Gastroesophageal sphincter (tissue), 4 donors: ENCODE measurements at regions not wholly inside any gene's neighbourhood (a gene's known extent, or its start where the extent isn't known, plus 50 kb on each side); places are given as distances from the start of the nearest gene placed in this dataset.

Source experiments
- ATAC-seq: fragments of 150-250 bp; one replicate; pipeline ENCODE4 v1.9.1; 2016; ENCODE audit warnings: mild to moderate bottlenecking, moderate library complexity
- H3K27ac ChIP-seq, 4 donors: fragments of 200-600 bp; sonication (generic) in 3 of 4; 1 replicate in 3 of 4; 2 replicates in 1 of 4; pipeline ENCODE4 v1.5.1; 2016 to 2019
- H3K27me3 ChIP-seq: fragments of 200-600 bp; sonication (generic); one replicate; pipeline ENCODE4 v1.5.1; 2019
- H3K36me3 ChIP-seq, 2 donors: fragments of 200-600 bp; sonication (generic); one replicate each; pipeline ENCODE4 v1.5.1; 2019; ENCODE audit warnings: control low read depth in 1 of 2
- H3K4me1 ChIP-seq, 3 donors: fragments of 200-600 bp; sonication (generic); 1 replicate in 2 of 3; 2 replicates in 1 of 3; pipeline ENCODE4 v1.5.1; 2016 to 2019; ENCODE audit warnings: control low read depth in 2 of 3
- H3K4me3 ChIP-seq, 2 donors: fragments of 200-600 bp; sonication (generic); one replicate each; pipeline ENCODE4 v1.5.1; 2019; ENCODE audit warnings: mild to moderate bottlenecking in 1 of 2, moderate library complexity in 1 of 2
- H3K9me3 ChIP-seq, 3 donors: fragments of 200-600 bp; sonication (generic); one replicate each; pipeline ENCODE4 v1.5.1; 2017 to 2019; ENCODE audit warnings: control low read depth in 2 of 3
- CTCF ChIP-seq, 4 experiments: fragments of 200-600 bp in 2 of 4; fragments of 450-650 bp in 2 of 4; sonication (generic) in 1 of 4; IDR thresholded peaks; one replicate each; pipeline ENCODE4 v1.5.1; 2017 to 2019; ENCODE audit warnings: antibody characterized with exemption in 4 of 4, mild to moderate bottlenecking in 2 of 4, moderate library complexity in 2 of 4
- EP300 ChIP-seq: sonication (generic); formaldehyde crosslinking; IDR thresholded peaks from one replicate; pipeline ENCODE4 v1.6.1; 2017; ENCODE audit warnings: antibody characterized with exemption, mild to moderate bottlenecking
- POLR2A ChIP-seq, 2 donors: fragments of 450-650 bp; IDR thresholded peaks; one replicate each; pipeline ENCODE4 v1.6.1; 2017; ENCODE audit warnings: antibody characterized with exemption in 2 of 2, mild to moderate bottlenecking in 2 of 2, moderate library complexity in 1 of 2
- POLR2AphosphoS5 ChIP-seq: sonication (generic); formaldehyde crosslinking; IDR thresholded peaks from one replicate; pipeline ENCODE4 v1.6.1; 2017; ENCODE audit warnings: antibody characterized with exemption
- WGBS, 2 donors: methylation state at CpG; one replicate each; pipeline ENCODE4 v1.1.5; 2018; ENCODE audit warnings: low coverage in 1 of 2; 5-methylcytosine and 5-hydroxymethylcytosine counted together

GRCh38 chr3:59304296-59304695 lies 254.5 kb upstream of the CFAP20DC start:
- TF ChIP-seq POLR2A (IDR thresholded peaks at IDR 0.05) (no peak), CTCF (IDR thresholded peaks at IDR 0.05) (no peak), POLR2AphosphoS5 (no peak), EP300 (no peak)
- Histone ChIP-seq H3K9me3 (no peaks in the 10 kb centered on the region), H3K27ac (no peak overlapping the region), H3K4me3 (no peak overlapping the region), H3K36me3 (no peaks in the 10 kb centered on the region), H3K27me3 (no peaks in the 10 kb centered on the region), H3K4me1 (no peaks in the 10 kb centered on the region)
- WGBS, 2 donors: 42 to 58% methylated on average over 2 to 3 of the region's 3 CpGs
- no peak for ATAC-seq

GRCh38 chr3:59303452-59303851 lies 253.6 kb upstream of the CFAP20DC start:
- no peaks in the 10 kb centered on the region for H3K4me1 ChIP-seq

GRCh38 chr3:59302442-59302841 lies 252.6 kb upstream of the CFAP20DC start:
- ATAC-seq: no peak
- H3K27ac ChIP-seq: no peak overlapping the region
- 73% methylated on average over 5 of the region's 5 CpGs for WGBS, 2 donors
- H3K27me3 ChIP-seq: no peaks in the 10 kb centered on the region
- no peaks in the 10 kb centered on the region for H3K4me1 ChIP-seq
- no peaks in the 10 kb centered on the region for H3K36me3 ChIP-seq
- TF ChIP-seq POLR2AphosphoS5: no peak
- no peak for TF ChIP-seq POLR2A (IDR thresholded peaks at IDR 0.05)
- TF ChIP-seq EP300: no peak
- no peak for TF ChIP-seq CTCF (IDR thresholded peaks at IDR 0.05)
- no peaks in the 10 kb centered on the region for H3K9me3 ChIP-seq
- no peak overlapping the region for H3K4me3 ChIP-seq

More at GRCh38 chr3:59303452-59303851, 253.6 kb upstream of the CFAP20DC start:
- no peak overlapping the region for H3K27ac ChIP-seq
- TF ChIP-seq POLR2A (IDR thresholded peaks at IDR 0.05) (no peak), CTCF (IDR thresholded peaks at IDR 0.05) (no peak), EP300 (no peak), POLR2AphosphoS5 (no peak)
- H3K9me3 ChIP-seq: no peaks in the 10 kb centered on the region
- WGBS, 2 donors: 57 to 71% methylated on average over 4 of the region's 4 CpGs
- no peak for ATAC-seq
- H3K4me3 ChIP-seq: no peak overlapping the region
- no peaks in the 10 kb centered on the region for H3K27me3 ChIP-seq
- H3K36me3 ChIP-seq: no peaks in the 10 kb centered on the region

- Histone ChIP-seq H3K36me3 (no peaks in the 10 kb centered on the region), H3K4me3 (no peak overlapping the region), H3K27me3 (no peaks in the 10 kb centered on the region), H3K4me1 (no peaks in the 10 kb centered on the region), H3K9me3 (no peaks in the 10 kb centered on the region), H3K27ac (no peak overlapping the region)
- WGBS, 2 donors: 50% methylated on average over 1 of the region's 1 CpG
- no peak for ATAC-seq
- TF ChIP-seq EP300: no peak
- no peak for TF ChIP-seq POLR2AphosphoS5
- TF ChIP-seq CTCF (IDR thresholded peaks at IDR 0.05): no peak
- TF ChIP-seq POLR2A (IDR thresholded peaks at IDR 0.05): no peak
Measured at GRCh38 chr3:59300733-59301132, 250.9 kb upstream of the CFAP20DC start.

- Histone ChIP-seq H3K9me3 (peaks cover 0 to 10% (median 0%) of the 10 kb centered on the region in 3 donors), H3K27ac (no peak overlapping the region), H3K4me1 (no peaks in the 10 kb centered on the region), H3K36me3 (no peaks in the 10 kb centered on the region), H3K4me3 (no peak overlapping the region), H3K27me3 (no peaks in the 10 kb centered on the region)
- ATAC-seq: no peak
- TF ChIP-seq EP300 (no peak), POLR2A (IDR thresholded peaks at IDR 0.05) (no peak), POLR2AphosphoS5 (no peak), CTCF (IDR thresholded peaks at IDR 0.05) (no peak)
- WGBS, 2 donors: 69 to 73% methylated on average over 2 of the region's 2 CpGs
Measured at GRCh38 chr3:59299561-59299960, 249.7 kb upstream of the CFAP20DC start.
